HG03025 (cell line): ENCODE measurements at regions not wholly inside any gene's neighbourhood (a gene's known extent, or its start where the extent isn't known, plus 50 kb on each side); places are given as distances from the start of the nearest gene placed in this dataset.
A peak's percentile ranks its signal among the peaks of the same experiment; 100 is the strongest.

ENCODE experiments used
- ATAC-seq: cut with Tn5 transposase; IDR thresholded peaks from one replicate; pipeline ENCODE4 v1.9.1; 2021; ENCODE audit warnings: mild to moderate bottlenecking, moderate library complexity; ENCODE audit not compliant: unreplicated experiment, low FRiP score

GRCh38 chr12:68447797-68448260 is 115.7 kb upstream of the MDM1 start:
- ATAC-seq, result no peak

- ATAC-seq, result no peak
Observed at GRCh38 chr12:68449196-68449595, 117.0 kb upstream of the MDM1 start.

- no peak for ATAC-seq
Observed at GRCh38 chr12:68450947-68451260, 118.7 kb upstream of the MDM1 start.

GRCh38 chr12:68451261-68452077 is 119.3 kb upstream of the MDM1 start:
- peak; percentile 57 for ATAC-seq

- ATAC-seq, result no peak
Observed at GRCh38 chr12:68452078-68452715, 120.0 kb upstream of the MDM1 start.

- no peak for ATAC-seq
Observed at GRCh38 chr12:68453278-68453677, 121.1 kb upstream of the MDM1 start.

GRCh38 chr12:68453876-68454275 is 121.7 kb upstream of the MDM1 start:
- no peak for ATAC-seq

- no peak for ATAC-seq
Observed at GRCh38 chr12:68454892-68455291, 122.7 kb upstream of the MDM1 start.

- ATAC-seq, result no peak
Observed at GRCh38 chr12:68455691-68456345, 123.7 kb upstream of the MDM1 start.

- ATAC-seq, result no peak
Observed at GRCh38 chr12:68458866-68459265, 126.7 kb upstream of the MDM1 start.

- no peak for ATAC-seq
Observed at GRCh38 chr12:68460236-68460635, 128.1 kb upstream of the MDM1 start.

- ATAC-seq, result no peak
Observed at GRCh38 chr12:68461645-68462044, 129.5 kb upstream of the MDM1 start.

GRCh38 chr12:68462803-68463202 is 130.6 kb upstream of the MDM1 start:
- ATAC-seq, result no peak

GRCh38 chr12:68465227-68465626 is 133.1 kb upstream of the MDM1 start:
- no peak for ATAC-seq

- no peak for ATAC-seq
Observed at GRCh38 chr12:68467514-68467913, 135.4 kb upstream of the MDM1 start.

- no peak for ATAC-seq
Observed at GRCh38 chr12:68468036-68468435, 135.9 kb upstream of the MDM1 start.

- ATAC-seq, result no peak
Observed at GRCh38 chr12:68469113-68469512, 137.0 kb upstream of the MDM1 start.

- ATAC-seq, result no peak
Observed at GRCh38 chr12:68470664-68471328, 138.6 kb upstream of the MDM1 start.

GRCh38 chr12:68474467-68475204 is 136.1 kb upstream of the RAP1B start:
- no peak for ATAC-seq

- no peak for ATAC-seq
Observed at GRCh38 chr12:68476794-68477193, 133.9 kb upstream of the RAP1B start.
